ENCODE measurements at regions not wholly inside any gene's neighbourhood (a gene's known extent, or its start where the extent isn't known, plus 50 kb on each side); places are given as distances from the start of the nearest gene placed in this dataset.

DNA sequence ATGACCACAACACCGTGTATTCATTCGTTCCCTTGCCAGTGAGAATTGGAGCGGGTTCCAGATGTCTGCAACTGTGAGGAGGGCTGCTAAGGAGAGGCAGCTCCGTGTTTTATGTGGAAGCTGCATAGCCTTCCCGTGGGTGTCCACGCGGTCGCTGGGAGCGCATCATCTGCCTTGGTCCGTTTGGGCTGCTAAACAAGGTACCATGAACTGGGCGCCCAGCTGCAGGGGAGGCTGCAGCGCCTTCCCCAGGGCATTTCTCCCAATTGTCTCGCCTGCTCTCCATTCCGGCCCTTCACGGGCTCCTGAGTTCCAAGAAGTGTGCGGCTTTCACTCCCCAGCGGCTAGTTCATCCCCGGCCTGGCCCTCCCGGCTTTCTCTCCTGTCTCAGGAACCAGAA lies 1446.4 kb downstream of the TBC1D22A start:
- TF ChIP-seq EZH2 (IDR thresholded peaks at IDR 0.05) (no peak), POLR2AphosphoS5 (IDR thresholded peaks at IDR 0.05; ENCODE audit: borderline replicate concordance, low read depth, low read length) (no peak), FOXP2 (optimal IDR thresholded peaks at IDR 0.05; ENCODE audit: control extremely low read depth, extremely low read length, insufficient read depth) (no peak)
